ENCODE measurements at regions not wholly inside any gene's neighbourhood (a gene's known extent, or its start where the extent isn't known, plus 50 kb on each side); places are given as distances from the start of the nearest gene placed in this dataset.

DNA sequence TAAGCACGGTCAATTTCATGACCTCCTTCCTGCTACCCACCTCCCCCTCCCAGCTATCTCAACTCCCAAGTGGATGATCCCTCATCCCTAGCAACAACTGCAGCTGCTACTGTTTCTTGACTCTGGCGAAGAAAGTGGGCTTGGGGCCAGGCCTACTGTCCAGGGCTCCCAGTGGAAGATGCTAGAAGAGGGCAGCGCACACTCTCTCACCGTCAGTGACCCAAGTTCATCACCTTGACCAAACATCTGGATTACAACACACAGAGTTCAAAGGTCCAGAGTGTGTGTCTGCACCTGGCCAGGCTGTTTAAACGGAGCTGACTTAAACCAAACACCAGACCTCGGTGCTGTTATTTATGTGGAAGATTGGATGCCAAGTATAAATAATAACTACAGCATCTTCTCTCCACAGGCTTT lies 385.6 kb downstream of the SHQ1 start:
- no peak for DNase-seq (ENCODE audit: low read depth in 2 of 2, low spot score in 1 of 2)

DNA sequence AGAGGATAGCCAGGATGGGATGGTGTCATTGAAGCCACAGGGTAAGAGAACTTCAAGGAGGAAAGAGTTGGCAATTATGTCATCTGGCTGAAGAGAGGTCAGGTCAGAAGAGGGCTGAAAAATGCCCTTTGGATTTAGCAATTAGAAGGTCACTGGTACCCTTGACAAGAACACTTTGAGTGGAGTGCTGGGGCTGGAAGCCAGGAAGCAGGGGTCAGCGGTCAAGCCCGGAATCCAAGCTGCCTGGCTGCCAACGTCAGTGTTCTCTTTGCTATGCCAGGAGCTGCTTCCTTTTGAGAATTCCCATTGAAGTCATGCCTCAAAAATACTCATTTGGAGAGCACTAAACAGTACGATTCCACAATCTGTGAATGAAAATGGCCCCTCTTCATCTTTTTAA lies 386.5 kb downstream of the SHQ1 start:
- DNase-seq (ENCODE audit: low read depth in 2 of 2, low spot score in 1 of 2): no peak

DNA sequence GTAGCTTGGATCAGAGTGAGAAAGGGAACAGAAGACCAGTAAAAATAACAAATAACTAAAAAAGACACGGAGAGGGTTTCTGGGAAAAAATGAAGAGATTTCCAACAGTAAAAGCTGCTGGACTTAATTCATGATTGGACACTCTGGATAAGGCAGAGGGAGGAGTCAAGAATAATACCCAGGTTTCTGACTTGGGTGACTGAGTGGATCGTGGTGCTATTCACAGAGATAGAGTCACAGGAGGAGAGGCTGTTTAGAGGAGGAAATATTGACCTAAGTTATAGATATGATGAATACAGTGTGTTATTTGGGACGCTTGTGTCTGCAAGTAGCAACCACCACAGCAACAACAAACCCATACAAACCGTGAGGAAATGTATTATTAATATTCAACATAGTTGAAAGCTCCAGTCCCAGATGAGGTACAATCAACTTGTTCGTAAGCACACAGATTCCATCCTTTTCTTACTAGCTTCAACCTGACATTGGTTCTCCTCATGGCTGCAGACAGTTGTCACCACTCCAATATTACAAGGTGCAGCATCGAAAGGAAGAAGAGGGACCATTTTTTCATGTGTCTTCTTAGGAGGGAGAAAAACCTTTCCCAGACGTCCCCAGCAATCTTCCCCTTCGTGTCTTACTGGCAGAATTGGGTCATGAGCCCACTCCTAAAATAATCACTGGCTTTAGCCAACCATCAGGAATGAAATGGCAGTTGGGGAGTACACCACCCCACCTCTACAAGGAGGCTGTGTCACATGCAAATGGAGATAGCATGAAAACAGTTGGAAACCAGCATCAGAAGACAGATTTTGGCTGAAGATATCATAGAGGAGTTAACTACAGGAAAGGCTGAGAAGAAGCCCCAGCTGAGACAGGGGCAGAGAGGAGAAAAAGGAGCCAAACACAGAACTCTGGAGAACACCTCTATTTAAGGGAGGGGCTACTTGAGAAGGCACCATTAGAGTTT lies 387.8 kb downstream of the SHQ1 start:
- no peak for DNase-seq (ENCODE audit: low read depth in 2 of 2, low spot score in 1 of 2)

DNA sequence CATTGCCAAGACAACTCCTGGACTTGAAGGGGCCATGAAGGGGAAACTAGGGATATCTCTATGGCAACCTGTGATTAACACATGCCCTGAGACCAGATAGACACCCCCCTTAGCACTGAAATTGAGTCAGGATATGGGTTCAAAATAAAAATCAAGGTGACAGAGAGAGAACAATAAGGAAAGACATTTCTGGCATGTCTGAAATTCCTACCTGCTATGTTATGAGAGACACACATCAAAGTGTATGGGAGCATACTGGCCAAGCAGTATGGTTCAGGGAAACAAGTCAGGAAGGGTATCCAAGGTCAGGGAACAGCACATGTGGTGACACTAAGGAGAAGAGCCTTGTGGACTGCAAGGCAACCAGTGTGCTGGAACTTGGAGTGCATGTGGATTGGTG lies 388.7 kb downstream of the SHQ1 start:
- DNase-seq (ENCODE audit: low read depth in 2 of 2, low spot score in 1 of 2): no peak

DNA sequence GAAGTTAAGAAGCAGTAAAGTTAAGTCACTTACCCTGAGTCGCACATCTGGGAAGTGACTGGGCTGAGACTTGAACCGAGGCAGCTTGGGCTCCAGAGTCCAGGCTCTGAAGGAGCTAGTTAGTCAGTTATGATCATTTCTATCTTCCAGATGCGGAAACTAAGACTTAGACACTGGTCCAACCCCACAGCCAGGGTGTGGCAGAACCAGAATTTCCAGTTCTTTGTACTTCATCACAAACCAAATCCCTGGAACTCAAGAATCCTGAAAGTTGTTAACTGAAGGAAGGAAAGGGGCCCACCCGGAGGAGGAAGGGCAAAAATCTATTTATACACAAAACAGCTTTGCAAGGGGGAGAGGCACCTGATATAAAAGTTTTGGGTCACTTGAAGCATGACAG lies 389.9 kb downstream of the SHQ1 start:
- no peak for DNase-seq (ENCODE audit: low read depth in 2 of 2, low spot score in 1 of 2)

DNA sequence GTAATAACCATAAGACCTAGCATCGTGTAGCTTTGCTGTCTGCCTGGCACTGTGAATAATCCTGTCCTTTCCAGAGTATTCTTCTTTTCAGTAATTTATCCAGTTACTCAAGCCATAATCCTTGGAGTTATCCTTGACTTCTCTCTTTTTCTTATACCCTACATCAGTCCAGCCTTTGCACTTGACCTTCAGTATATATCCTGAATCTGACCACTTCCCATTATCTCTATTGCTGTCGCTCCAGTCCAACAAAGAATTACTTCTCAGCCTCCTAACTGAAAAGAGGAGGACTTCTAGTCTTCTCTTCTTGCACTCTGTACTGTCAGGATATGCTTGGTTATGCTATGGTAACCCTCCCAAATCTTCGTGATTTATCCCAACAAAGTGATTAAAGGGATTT lies 393.8 kb downstream of the SHQ1 start:
- no peak for DNase-seq (ENCODE audit: low read depth in 2 of 2, low spot score in 1 of 2)

DNA sequence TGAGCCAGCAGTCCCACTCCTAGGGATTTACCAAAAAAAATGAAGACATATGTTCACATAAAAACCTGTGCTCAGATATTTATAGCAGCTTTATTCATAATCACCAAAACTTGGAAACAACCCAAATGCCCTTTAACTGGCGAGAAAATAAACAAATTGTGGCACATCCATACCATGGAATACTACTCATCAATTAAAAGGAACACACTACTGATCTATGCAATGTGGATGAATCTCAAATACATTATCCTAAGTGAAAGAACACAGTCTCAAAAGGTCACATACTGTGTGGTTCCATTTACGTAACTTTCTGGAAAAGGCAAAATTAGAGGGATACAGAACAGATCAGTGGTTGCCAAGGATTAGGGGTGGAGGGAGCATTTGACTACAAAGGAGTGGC lies 394.5 kb downstream of the SHQ1 start:
- no peak for DNase-seq (ENCODE audit: low read depth in 2 of 2, low spot score in 1 of 2)

DNA sequence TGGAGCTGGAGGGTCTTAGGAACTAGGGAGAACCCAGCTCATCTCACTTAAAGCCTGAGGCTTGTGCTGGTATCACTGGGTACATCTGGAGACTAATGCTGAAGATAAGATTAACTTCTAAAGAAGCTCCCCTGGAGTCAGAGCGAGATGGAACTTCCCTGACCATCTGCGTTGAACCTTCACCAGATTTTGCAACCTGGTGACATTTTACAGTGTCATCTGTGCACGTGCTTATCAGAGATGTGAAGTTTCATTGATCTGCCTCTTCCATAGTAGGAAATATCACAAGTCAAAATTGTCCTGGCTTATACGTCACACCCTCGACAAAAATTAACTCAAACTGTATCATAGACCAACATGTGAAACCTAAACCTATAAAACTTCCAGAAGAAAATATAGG lies 395.5 kb downstream of the SHQ1 start:
- DNase-seq (ENCODE audit: low read depth in 2 of 2, low spot score in 1 of 2): no peak

DNA sequence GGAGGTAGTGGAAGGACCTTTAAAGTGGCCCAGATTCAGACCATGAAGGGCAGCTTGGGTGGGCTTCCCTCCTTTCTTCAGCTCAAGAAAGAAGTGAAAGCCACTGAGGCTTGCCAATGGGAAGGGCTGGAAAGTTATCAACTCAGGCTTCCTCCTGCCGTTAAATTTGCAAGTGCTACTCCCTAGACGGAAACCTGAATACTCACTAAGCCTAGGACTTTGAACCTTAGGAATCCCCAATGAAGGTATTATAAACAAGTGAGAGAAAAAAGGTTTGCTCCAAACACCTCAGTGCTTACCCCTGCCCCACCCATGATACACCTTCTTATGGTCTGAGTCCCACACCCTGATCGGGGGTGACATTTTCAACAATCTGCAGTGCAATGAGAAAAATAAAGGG lies 396.4 kb downstream of the SHQ1 start:
- DNase-seq (ENCODE audit: low read depth in 2 of 2, low spot score in 1 of 2): no peak

DNA sequence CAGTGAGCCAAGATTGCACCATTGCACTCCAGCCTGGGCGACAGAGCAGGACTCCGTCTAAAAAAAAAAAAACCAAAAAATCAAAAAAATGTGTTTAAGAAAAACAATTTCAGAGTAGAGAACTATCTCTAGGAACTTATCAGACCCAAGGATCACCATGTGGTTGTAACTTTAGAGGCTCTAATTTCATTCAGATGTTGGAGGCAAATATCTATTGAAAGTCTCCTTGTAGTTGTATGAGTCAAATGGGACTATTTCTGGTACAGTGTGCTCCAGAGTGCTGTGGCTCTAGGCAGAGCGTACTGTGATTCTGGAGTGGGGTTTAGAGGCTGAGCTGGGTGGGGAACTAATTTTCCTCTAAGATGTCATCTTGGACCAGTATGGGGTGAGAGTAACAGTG lies 398.7 kb downstream of the SHQ1 start:
- DNase-seq (ENCODE audit: low read depth in 2 of 2, low spot score in 1 of 2): no peak

DNA sequence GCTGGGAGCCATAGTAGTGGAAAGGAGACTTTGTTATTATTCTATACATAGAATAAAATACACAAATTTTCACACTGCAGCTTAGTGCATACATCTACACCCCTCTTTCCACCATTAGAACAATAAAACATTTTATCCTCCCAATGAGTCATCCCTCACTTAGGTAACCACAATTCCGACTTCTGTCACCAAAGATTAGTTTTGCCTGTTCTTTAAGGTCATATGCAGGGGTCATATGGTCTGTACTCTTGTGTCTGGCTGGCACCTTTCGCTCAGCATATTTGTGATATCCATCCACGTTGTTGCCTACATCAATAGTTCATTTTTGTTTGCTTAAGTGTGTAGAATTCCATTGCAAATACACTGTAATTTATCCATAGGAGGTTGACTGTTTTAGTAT lies 399.4 kb downstream of the SHQ1 start:
- DNase-seq (ENCODE audit: low read depth in 2 of 2, low spot score in 1 of 2): no peak

DNA sequence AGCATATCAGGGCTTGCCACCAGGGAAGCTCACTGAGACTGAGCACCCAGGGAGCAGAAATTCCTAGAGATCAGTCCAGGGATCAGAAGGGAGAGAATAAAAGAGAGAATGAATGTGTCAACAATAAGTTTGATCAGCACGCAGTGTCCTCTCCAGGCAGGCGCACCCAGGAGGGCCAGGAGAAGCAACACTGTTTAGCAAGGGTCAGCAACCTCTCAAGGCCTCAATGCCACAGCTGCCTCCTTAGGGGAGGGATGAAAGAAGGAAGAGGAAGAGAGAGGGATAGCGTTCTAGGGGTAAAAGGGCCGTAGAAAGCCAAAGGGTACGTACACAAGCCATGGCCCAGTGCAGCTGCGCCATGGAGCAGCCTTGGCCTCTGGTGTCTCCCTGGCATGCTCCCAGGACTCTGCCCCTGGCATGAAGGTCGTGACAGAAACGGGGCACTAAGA lies 399.8 kb downstream of the SHQ1 start:
- DNase-seq (ENCODE audit: low read depth in 2 of 2, low spot score in 1 of 2): no peak

DNA sequence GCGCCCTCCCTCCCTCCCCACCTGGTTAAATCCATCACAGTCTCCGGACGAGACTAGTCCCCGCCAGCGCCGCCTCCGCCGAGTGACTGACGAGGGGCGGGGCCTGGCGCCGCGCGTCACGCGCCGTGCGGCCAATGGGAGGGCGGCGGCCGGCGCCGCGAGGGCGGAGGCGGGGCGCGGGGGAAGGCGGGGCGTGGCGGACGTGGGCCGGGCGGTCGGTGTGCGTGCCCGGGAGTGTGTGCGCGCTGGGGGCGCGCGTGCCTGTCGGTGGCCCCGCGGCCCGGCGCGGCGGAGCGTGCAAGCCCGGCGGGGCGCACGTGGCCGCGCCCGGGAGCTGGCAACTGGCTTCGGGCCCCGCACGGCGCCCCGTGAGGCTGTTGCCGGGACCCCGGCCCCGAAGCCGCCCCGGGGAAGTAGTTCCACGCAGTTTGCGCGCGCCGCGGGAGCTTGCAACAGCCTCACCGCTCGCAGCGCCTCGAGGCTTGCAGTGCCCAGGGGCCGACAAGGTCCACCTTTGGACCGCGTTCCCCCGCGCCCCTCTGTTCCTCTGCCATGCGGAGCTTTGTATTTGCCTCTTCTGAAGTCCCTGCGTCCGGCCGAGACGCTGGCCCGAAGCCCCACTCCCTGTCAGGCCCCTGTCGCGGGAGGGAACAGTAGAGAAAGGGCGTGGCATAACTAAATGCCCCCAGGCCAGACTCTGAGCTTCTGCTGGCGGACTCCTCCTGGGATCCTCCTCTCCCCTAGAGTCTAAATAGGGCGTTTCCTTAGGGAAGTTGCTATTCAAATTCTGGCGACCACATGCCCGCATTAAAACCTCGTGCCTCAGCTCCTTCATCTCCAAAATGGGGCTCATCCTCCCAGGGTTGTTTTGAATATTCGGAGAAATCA lies 400.9 kb downstream of the SHQ1 start:
- peak; percentile 81 to 85 for DNase-seq (ENCODE audit: low read depth in 2 of 2, low spot score in 1 of 2)

DNA sequence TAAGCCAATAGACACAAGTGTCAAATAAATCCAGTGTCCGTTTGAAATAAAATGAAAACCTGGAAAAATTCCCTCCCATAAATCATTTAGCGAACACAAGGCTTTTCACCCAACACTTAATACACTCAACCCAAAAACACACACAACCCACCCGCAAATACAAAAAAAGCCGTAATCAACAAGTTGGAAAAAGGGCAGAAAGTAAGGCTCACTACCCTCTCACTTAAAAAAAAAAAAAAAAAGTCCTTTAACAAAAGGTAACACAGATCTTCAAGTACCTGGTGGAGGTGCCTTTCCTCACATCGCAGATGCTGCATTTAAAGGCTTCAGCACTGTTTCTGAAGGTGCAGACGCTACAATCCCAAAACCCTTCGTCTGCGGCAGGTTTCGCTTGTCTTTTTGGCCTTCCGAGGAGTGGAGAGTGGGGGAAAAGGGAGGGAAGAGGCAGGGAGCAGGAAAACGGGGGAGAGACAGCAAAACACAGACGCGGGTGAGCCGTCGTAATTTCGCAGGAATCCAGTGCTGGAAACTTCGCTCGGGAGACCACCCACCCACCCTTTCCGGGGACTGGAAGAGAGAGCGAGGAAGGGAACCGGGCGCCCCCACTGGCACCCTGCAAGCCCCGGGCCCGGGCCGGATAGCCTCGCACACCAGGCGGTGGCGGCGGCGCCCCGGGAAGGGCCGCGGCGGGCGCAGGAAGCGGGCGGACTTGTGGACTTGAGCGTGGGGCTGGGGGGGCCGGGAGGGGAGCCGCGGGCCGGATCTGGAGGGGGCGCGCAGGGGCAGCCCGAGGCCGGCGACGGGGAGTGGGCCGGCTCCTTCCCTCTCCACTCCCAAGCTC lies 401.8 kb downstream of the SHQ1 start, which contains the start of gene RYBP:
Gene RYBP (minus strand): TSS at position 404 of the 841 bp plus-strand sequence.
- DNase-seq (ENCODE audit: low read depth in 2 of 2, low spot score in 1 of 2): peak in 1 of 2 donors; percentile 18

DNA sequence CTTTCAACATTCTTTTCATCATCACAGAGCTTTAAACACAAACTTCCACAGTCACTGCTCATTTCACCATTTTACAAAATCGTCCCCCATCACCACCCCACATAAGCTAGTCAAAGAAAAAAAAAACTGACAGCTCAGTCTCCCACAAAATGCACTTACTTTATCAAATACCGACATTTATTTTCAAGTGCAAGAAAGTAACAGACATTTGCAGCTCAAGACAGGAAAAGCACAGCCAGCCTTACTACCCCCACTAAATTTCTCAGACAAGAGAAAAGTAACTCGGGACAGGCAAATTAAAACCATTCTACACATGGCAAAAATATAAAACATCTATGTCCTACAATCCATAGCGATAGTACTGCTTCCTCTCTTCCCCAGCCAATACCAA lies 402.4 kb downstream of the SHQ1 start:
- DNase-seq (ENCODE audit: low read depth in 2 of 2, low spot score in 1 of 2): no peak

DNA sequence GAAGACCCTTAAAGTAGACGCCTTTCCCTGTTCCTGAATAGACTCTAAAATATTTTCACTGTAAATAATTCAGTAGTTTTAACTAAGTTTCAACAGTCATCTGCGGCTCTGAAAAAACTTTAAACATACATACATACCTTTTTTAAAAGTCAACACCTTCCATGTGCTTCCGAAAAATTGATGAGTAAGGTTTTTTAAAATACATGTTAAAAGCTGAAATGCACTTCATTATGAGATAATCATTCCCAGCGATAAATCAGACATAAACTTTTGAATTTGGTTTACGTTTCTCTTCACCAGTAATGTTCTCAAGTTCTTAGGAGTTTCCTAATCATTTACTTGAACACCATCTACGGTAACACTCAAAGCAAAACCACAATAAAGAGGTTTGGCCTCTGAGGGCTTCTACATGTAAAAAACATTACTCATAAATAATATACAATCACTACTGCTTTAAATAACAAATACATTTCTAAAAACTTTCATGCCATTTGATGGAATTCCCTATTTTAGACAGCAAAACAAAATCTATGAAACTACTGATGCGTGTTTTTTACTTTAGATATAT lies 403.5 kb downstream of the SHQ1 start:
- no peak for DNase-seq (ENCODE audit: low read depth in 2 of 2, low spot score in 1 of 2)

DNA sequence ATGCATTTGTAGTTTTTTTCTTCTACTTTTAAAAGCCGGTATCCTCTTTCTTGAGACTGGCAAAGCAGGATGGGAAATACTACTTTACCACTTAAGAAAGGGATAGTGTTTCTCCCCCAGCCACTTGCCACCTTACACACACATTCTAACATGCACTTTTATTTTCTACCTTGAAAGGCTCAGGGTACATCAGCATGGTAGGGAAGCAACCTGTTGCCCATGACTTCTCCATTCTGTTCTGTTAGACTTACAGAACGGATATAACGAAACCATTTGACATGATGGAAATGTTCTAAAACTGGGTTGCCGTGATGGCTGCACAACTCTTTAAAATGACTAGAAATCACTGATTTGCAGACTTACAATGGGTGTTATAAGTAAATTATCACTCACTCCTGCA lies 405.5 kb downstream of the SHQ1 start:
- DNase-seq (ENCODE audit: low read depth in 2 of 2, low spot score in 1 of 2): no peak

DNA sequence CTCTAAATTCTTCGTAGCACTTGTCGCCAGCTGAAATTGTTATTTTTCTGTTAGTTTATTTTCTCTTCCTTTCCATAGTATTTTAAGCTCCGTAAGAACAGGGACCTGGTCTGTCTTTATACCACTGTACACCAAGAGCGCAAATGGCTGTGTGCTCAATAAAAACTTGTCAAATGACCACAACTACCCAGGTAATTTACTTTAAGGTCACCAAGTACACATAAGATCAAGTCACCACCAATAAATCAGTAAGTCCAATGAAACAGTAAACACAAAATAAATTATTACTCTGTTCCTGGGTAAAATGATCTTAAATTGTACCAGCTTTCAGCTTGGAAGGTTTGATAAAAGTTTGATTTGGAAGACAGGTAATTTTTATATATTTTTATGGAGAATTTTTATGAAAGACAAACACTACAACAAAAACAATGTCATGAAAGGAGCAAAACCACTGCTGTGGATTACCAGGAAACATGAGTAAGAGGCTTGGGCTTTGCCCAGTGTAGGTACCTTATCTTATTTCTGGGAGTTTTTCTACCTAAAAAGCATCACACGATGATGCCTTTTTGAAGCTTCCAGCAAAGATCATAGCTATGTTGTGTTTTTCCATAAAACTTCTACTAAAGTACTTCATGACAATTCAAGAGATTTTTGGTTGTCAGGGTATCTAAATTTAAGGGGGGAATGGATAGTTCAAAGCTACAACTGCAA lies 406.8 kb downstream of the SHQ1 start:
- no peak for DNase-seq (ENCODE audit: low read depth in 2 of 2, low spot score in 1 of 2)

DNA sequence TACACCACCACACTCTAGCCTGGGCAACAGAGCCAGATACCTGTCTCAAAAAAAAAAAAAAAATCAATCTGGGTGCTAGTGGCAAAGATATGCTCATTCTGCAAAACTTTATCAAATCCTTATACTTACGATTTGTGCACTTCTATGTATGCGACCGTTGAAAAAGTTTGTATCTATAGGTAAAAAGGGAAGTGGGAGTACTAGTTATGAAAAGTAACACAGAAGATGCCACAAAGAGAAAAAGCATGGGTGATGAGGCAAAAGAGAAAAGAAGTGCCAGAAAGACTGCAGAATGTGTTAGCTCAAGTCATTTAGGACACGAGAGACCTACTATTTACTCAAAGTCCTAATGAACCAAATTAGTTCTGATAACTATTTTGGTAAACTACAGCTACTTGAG lies 407.8 kb downstream of the SHQ1 start:
- DNase-seq (ENCODE audit: low read depth in 2 of 2, low spot score in 1 of 2): no peak

Data from stimulated activated CD8-positive, alpha-beta memory T cell treated with anti-CD3 and anti-CD28 coated beads, Interleukin-4, amount 100 ng/mL, for 1 hour (primary cell).